ENCODE measurements at regions not wholly inside any gene's neighbourhood (a gene's known extent, or its start where the extent isn't known, plus 50 kb on each side); places are given as distances from the start of the nearest gene placed in this dataset.

DNA sequence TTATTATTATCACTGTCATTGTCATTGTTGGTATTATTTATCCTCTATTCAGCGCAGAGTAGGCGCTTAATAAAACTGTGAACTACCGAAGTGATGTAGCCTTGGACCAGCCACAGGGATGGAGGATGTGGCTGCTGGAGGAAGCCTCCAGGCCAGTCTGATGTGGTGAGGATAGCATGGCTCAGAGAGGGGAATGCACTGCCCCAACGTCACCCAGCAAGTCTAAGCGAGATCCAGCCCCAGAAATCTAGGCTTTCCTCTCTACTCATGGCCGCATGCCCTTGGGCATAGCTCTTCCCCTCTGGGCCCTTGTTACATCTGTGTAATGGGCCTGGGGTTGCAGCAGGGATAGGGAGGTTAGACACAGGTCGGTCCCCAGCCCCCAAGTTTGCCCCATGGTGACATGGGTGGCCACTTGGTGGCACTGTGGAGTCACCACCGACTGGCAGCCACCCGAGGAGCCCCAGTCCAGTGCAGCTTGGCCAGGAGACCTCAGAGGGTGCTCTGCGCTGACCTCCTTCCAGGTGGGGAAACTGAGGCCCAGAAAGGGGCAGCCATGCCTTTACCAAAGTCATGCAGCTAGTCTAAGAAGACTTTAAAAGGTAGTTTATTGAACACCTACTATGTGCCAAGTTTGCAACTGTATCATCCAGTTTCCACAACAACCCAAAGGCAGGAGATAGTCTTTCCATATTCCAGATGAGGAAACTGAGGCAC is 395.7 kb downstream of the MN1 start:
- Histone ChIP-seq H3K36me3 (ENCODE audit: insufficient read depth, low read length, poor library complexity, severe bottlenecking) (no peaks in the 10 kb centered on the region), H3K4me1 (ENCODE audit: insufficient read depth, low read length, poor library complexity, severe bottlenecking) (peaks cover 16% of the 10 kb centered on the region), H3K27ac (ENCODE audit: low read depth, low read length, poor library complexity, severe bottlenecking) (no peak overlapping the region), H3K9me3 (ENCODE audit: low read depth, low read length, poor library complexity, severe bottlenecking) (no peaks in the 10 kb centered on the region), H3K27me3 (replicated peaks; ENCODE audit: insufficient read depth, low read depth, low read length, poor library complexity) (no peaks in the 10 kb centered on the region), H3K4me3 (ENCODE audit: low read depth, low read length, poor library complexity, severe bottlenecking) (no peak overlapping the region)
- no peak for TF ChIP-seq EZH2 (IDR thresholded peaks at IDR 0.05; ENCODE audit: borderline replicate concordance, low read depth, low read length, poor library complexity, severe bottlenecking)
- TF ChIP-seq, protein P1, sequence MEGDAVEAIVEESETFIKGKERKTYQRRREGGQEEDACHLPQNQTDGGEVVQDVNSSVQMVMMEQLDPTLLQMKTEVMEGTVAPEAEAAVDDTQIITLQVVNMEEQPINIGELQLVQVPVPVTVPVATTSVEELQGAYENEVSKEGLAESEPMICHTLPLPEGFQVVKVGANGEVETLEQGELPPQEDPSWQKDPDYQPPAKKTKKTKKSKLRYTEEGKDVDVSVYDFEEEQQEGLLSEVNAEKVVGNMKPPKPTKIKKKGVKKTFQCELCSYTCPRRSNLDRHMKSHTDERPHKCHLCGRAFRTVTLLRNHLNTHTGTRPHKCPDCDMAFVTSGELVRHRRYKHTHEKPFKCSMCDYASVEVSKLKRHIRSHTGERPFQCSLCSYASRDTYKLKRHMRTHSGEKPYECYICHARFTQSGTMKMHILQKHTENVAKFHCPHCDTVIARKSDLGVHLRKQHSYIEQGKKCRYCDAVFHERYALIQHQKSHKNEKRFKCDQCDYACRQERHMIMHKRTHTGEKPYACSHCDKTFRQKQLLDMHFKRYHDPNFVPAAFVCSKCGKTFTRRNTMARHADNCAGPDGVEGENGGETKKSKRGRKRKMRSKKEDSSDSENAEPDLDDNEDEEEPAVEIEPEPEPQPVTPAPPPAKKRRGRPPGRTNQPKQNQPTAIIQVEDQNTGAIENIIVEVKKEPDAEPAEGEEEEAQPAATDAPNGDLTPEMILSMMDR (conservative IDR thresholded peaks at IDR 0.05; ENCODE audit: low read depth, low read length) = peak; percentile 78
- ChIA-PET POLR2A (ENCODE audit: low non-redundant PET) (no interaction called here), CTCF (interaction anchor here (1.2 kb wide), 1 partner anchor 677 kb away, joined by 4 read pairs; no protein-coding TSS in a partner anchor)
- peak; percentile 58 for DNase-seq (ENCODE audit: low spot score)
- intact Hi-C loops (cut with micrococcal nuclease; ENCODE audit: unreplicated experiment) = loop anchor here (5.0 to 10.0 kb wide), 2 partner anchors 396 to 599 kb away; partner anchors contain the start of gene MN1
- no TSS peak for BruUV-seq (replicated peaks)

DNA sequence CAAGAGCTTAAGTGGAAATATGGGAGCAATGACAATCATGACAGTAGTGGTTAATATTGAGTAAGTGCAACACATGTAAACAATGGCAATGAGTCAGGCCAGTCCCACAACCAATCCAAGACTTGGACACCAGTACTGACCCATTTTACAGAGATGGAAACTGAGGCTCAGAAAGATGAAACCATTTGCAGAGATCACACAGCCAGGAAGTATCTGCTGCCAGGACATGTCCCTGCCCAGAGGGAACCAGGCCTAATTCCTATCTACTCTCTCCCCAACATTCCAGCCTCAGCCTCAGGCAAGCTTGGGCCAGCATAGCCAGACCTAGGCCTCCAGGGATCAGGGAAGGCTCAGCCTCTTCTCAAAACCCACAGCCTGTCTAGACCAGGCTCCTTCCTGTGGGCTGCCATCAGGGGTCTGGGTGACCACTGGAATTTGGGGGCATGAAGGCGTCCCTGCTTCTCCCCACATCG is 395.1 kb downstream of the MN1 start:
- Histone ChIP-seq H3K9me3 (ENCODE audit: low read depth, low read length, poor library complexity, severe bottlenecking) (no peaks in the 10 kb centered on the region), H3K27me3 (replicated peaks; ENCODE audit: insufficient read depth, low read depth, low read length, poor library complexity) (no peaks in the 10 kb centered on the region), H3K36me3 (ENCODE audit: insufficient read depth, low read length, poor library complexity, severe bottlenecking) (no peaks in the 10 kb centered on the region), H3K4me3 (ENCODE audit: low read depth, low read length, poor library complexity, severe bottlenecking) (no peak overlapping the region), H3K27ac (ENCODE audit: low read depth, low read length, poor library complexity, severe bottlenecking) (peak overlapping the region; percentile 53), H3K4me1 (ENCODE audit: insufficient read depth, low read length, poor library complexity, severe bottlenecking) (peaks cover 16% of the 10 kb centered on the region)
- no TSS peak for BruUV-seq (replicated peaks)
- intact Hi-C loops (cut with micrococcal nuclease; ENCODE audit: unreplicated experiment) = loop anchor here (5.0 to 10.0 kb wide), 2 partner anchors 396 to 598 kb away; partner anchors contain the start of gene MN1
- POLR2A ChIA-PET (ENCODE audit: low non-redundant PET) = no interaction called here
- CTCF ChIA-PET = no interaction called here
- TF ChIP-seq, protein P1 (conservative IDR thresholded peaks at IDR 0.05; ENCODE audit: low read depth, low read length) = no peak
- TF ChIP-seq EZH2 (IDR thresholded peaks at IDR 0.05; ENCODE audit: borderline replicate concordance, low read depth, low read length, poor library complexity, severe bottlenecking) = no peak
- no peak for DNase-seq (ENCODE audit: low spot score)

DNA sequence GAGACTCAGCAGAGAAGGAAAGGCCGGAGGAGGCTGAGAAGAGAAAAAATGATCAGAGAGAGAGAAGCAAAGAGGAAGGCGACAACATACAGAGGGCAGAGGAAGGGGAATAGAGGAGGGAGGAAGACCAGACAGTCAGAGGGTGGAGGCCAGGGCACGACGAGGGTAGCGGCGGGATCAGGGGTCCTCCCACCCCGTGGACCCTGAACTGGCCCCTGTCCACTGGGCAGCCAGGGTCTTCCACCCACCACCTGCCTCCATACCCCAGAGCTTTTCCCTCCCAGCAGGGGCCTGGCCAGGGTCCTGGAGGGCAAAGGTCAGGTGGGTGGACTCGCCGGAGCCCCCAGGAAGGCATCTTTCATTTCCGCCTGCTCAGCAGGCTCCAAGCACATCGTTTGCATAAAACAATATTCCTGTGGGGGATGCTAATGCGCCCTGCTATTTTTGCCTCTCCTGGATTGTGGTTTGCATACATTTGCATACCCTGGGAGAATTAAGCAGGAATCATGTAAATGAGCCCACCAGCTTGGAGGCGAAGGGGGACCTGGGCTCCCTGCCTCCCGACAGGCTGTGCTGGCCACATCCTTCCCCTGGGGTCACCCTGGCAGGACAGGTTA is 394.1 kb downstream of the MN1 start:
- intact Hi-C loops (cut with micrococcal nuclease; ENCODE audit: unreplicated experiment) = loop anchor here (5.0 to 10.0 kb wide), 2 partner anchors 395 to 597 kb away; partner anchors contain the start of gene MN1
- DNase-seq (ENCODE audit: low spot score) = peak; percentile 64
- Histone ChIP-seq H3K36me3 (ENCODE audit: insufficient read depth, low read length, poor library complexity, severe bottlenecking) (no peaks in the 10 kb centered on the region), H3K4me1 (ENCODE audit: insufficient read depth, low read length, poor library complexity, severe bottlenecking) (peaks cover 16% of the 10 kb centered on the region), H3K9me3 (ENCODE audit: low read depth, low read length, poor library complexity, severe bottlenecking) (no peaks in the 10 kb centered on the region), H3K4me3 (ENCODE audit: low read depth, low read length, poor library complexity, severe bottlenecking) (no peak overlapping the region), H3K27ac (ENCODE audit: low read depth, low read length, poor library complexity, severe bottlenecking) (peak overlapping the region; percentile 53), H3K27me3 (replicated peaks; ENCODE audit: insufficient read depth, low read depth, low read length, poor library complexity) (no peaks in the 10 kb centered on the region)
- POLR2A ChIA-PET (ENCODE audit: low non-redundant PET) = interaction anchor here (0.6 kb wide), 1 partner anchor 403 kb away, joined by 7 read pairs; no protein-coding TSS in a partner anchor
- TF ChIP-seq EZH2 (IDR thresholded peaks at IDR 0.05; ENCODE audit: borderline replicate concordance, low read depth, low read length, poor library complexity, severe bottlenecking) = no peak
- TF ChIP-seq, protein P1 (conservative IDR thresholded peaks at IDR 0.05; ENCODE audit: low read depth, low read length) = no peak
- BruUV-seq (replicated peaks) = no TSS peak
- CTCF ChIA-PET = no interaction called here

All from A673 (cell line).